ENCODE measurements at regions not wholly inside any gene's neighbourhood (a gene's known extent, or its start where the extent isn't known, plus 50 kb on each side); places are given as distances from the start of the nearest gene placed in this dataset.

DNA sequence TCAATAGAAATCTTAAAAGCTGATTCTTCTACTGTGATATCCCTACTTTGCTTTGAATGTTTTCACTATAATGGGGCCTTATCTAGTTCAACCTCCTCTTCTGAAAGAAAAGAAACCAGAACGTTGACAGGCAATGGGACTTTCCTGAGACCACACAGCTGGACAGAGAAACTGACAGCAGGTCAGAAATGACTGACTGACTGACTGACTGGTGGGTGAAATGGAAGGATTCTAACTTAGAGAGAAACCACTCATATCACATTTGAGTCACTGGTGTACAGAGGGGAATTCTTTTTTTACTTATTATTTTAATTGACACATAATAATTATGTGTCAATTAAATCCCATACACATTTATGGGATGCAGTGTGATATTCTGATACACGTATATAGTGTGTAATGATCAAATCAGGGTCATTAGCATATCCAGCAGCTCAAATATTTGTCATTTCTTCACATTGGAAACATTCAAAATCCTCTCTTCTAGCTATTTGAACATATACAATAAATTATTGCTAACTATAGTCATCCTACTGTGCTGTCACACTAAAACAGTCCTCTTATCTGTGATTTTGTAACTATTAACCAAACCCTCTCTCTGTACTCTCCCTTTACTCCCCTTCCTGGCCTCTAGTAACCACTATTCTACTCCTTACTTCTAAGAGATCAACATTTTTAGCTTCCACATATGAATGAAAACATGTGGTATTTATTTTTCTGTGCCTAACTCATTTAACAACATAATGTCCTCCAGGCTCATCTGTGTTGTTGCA, 64.8 kb upstream of the NRSN1 start:
- 54 to 80% (median 62%) methylated on average over 2 of the region's 2 CpGs for WGBS, 4 donors

DNA sequence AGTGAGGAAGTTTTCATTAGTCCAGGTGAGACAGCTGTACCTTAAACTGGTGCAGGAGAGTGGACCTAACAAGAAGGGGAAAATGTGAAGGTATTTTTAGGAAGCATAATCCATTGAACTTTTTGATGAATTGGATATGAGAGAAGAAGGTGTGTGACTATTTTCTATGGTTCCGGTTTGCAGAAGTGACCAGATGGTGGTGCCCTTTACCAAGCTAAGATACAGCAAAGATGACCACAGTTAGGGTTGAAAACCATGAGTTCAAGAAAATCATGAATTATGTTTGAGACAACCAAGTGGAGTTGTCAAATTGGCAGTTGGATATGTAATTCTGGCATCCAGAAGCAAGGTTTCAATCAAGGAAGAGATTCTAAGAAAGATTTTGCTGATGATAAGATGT, 61.9 kb upstream of the NRSN1 start:
- intact Hi-C loops (cut with DNase I): no loop called here
- H3K9me3 ChIP-seq (replicated peaks in 1 of 3): no peaks in the 10 kb centered on the region
- no peak overlapping the region for H3K4me3 ChIP-seq
- TF ChIP-seq POLR2A (IDR thresholded peaks at IDR 0.05): no peak
- TF ChIP-seq, protein P1, sequence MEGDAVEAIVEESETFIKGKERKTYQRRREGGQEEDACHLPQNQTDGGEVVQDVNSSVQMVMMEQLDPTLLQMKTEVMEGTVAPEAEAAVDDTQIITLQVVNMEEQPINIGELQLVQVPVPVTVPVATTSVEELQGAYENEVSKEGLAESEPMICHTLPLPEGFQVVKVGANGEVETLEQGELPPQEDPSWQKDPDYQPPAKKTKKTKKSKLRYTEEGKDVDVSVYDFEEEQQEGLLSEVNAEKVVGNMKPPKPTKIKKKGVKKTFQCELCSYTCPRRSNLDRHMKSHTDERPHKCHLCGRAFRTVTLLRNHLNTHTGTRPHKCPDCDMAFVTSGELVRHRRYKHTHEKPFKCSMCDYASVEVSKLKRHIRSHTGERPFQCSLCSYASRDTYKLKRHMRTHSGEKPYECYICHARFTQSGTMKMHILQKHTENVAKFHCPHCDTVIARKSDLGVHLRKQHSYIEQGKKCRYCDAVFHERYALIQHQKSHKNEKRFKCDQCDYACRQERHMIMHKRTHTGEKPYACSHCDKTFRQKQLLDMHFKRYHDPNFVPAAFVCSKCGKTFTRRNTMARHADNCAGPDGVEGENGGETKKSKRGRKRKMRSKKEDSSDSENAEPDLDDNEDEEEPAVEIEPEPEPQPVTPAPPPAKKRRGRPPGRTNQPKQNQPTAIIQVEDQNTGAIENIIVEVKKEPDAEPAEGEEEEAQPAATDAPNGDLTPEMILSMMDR (IDR thresholded peaks at IDR 0.05): peak in 4 of 6 experiments; percentile 21 to 36 (median 25)
- no peaks in the 10 kb centered on the region for H3K27me3 ChIP-seq
- no peaks in the 10 kb centered on the region for H3K36me3 ChIP-seq (replicated peaks in 1 of 2)
- no peak overlapping the region for H3K27ac ChIP-seq
- 20 to 45% (median 36%) methylated on average over 1 of the region's 1 CpG for WGBS, 4 donors
- no peaks in the 10 kb centered on the region for H3K4me1 ChIP-seq (replicated peaks in 1 of 2)
- no peak for DNase-seq

More for the DNA sequence above, 64.8 kb upstream of the NRSN1 start:
- no peak for TF ChIP-seq POLR2A (IDR thresholded peaks at IDR 0.05)
- TF ChIP-seq, protein P1 (IDR thresholded peaks at IDR 0.05): no peak
- no peak for DNase-seq
- Histone ChIP-seq H3K4me1 (replicated peaks in 1 of 2) (no peaks in the 10 kb centered on the region), H3K4me3 (no peak overlapping the region), H3K9me3 (replicated peaks in 1 of 3) (no peaks in the 10 kb centered on the region), H3K27ac (no peak overlapping the region), H3K36me3 (replicated peaks in 1 of 2) (no peaks in the 10 kb centered on the region), H3K27me3 (no peaks in the 10 kb centered on the region)
- intact Hi-C loops (cut with DNase I): no loop called here

DNA sequence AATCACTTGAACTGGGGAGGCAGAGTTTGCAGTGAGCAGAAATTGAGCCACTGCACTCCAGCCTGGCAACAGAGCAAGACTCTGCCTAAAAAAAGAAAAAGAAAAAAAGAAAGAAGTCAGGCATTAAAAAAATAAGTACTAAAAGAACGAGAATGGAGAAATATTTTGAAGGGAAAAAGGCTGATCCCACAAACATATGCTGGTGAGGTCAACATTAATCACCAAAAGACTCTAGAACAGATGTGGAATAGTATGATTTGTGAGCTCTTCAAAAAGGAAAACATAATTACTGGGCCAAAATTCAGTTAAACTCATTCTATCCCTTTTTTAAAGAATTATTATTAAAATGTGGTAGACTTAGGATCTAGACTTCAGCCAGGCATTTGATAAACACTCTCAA, 61.2 kb upstream of the NRSN1 start:
- intact Hi-C loops (cut with DNase I): no loop called here
- H3K4me1 ChIP-seq (replicated peaks in 1 of 2): no peaks in the 10 kb centered on the region
- H3K36me3 ChIP-seq (replicated peaks in 1 of 2): no peaks in the 10 kb centered on the region
- TF ChIP-seq POLR2A (IDR thresholded peaks at IDR 0.05): no peak
- TF ChIP-seq, protein P1 (IDR thresholded peaks at IDR 0.05): no peak
- WGBS, 4 donors: 21 to 34% (median 25%) methylated on average over 1 of the region's 1 CpG
- H3K27ac ChIP-seq: no peak overlapping the region
- no peak overlapping the region for H3K4me3 ChIP-seq
- DNase-seq: no peak
- no peaks in the 10 kb centered on the region for H3K27me3 ChIP-seq
- no peaks in the 10 kb centered on the region for H3K9me3 ChIP-seq (replicated peaks in 1 of 3)

DNA sequence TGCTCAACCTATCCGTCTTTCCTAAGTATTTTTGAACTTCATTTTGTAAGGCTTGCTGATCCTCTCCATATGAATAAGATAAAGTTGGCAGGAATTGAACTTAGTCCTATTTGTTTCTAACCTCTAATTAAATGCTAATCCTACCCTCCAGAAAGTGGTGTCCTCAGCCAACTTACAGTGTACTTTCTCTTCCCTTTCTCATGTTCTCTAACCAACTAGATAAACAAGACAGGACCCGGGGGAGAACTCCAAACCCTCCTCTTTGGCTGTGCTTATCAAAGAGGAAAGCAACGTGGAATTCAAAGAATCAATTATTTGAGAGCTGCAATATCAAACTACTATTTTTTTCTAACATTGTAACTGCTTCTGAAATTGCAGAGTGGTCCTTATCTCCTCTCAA, 56.5 kb upstream of the NRSN1 start:
- H3K36me3 ChIP-seq (replicated peaks in 1 of 2): no peaks in the 10 kb centered on the region
- no peaks in the 10 kb centered on the region for H3K4me1 ChIP-seq (replicated peaks in 1 of 2)
- no peaks in the 10 kb centered on the region for H3K9me3 ChIP-seq (replicated peaks in 1 of 3)
- H3K27ac ChIP-seq: no peak overlapping the region
- TF ChIP-seq, protein P1 (IDR thresholded peaks at IDR 0.05): no peak
- intact Hi-C loops (cut with DNase I): no loop called here
- no peak for DNase-seq
- no peak overlapping the region for H3K4me3 ChIP-seq
- no peaks in the 10 kb centered on the region for H3K27me3 ChIP-seq
- 41 to 52% (median 43%) methylated on average over 3 of the region's 3 CpGs for WGBS, 4 donors
